PFSK-1 (cell line): ENCODE measurements at regions not wholly inside any gene's neighbourhood (a gene's known extent, or its start where the extent isn't known, plus 50 kb on each side); places are given as distances from the start of the nearest gene placed in this dataset.

Source experiments
- FOXP2 ChIP-seq: optimal IDR thresholded peaks from 2 replicates; pipeline ENCODE3; 2011; ENCODE audit warnings: borderline replicate concordance, control low read depth, inconsistent platforms; ENCODE audit not compliant: insufficient read depth; ENCODE audit errors: extremely low read length, extremely low read depth
- POLR2AphosphoS5 ChIP-seq: IDR thresholded peaks from 2 replicates; pipeline ENCODE4 v1.6.1; 2012; ENCODE audit warnings: low read depth, mild to moderate bottlenecking, control low read depth, low read length, moderate library complexity
- SIN3A ChIP-seq: IDR thresholded peaks from 2 replicates; pipeline ENCODE4 v1.6.1; 2012; ENCODE audit warnings: mild to moderate bottlenecking, low read length, moderate library complexity, borderline replicate concordance; ENCODE audit not compliant: insufficient read depth
- TAF1 ChIP-seq: IDR thresholded peaks from 2 replicates; pipeline ENCODE4 v1.6.1; 2012; ENCODE audit warnings: low read length, control low read depth, borderline replicate concordance; ENCODE audit not compliant: insufficient read depth
- TF ChIP-seq, protein P1 (sequence below), 2 experiments: IDR thresholded peaks; 2 replicates each; pipeline versions ENCODE4 v1.6.1 to v1.8.0; 2011 to 2012; ENCODE audit warnings: low read depth in 2 of 2, low read length in 2 of 2, control low read depth in 1 of 2, inconsistent platforms in 1 of 2, mild to moderate bottlenecking in 1 of 2, moderate library complexity in 1 of 2; ENCODE audit not compliant: insufficient read depth in 1 of 2

DNA sequence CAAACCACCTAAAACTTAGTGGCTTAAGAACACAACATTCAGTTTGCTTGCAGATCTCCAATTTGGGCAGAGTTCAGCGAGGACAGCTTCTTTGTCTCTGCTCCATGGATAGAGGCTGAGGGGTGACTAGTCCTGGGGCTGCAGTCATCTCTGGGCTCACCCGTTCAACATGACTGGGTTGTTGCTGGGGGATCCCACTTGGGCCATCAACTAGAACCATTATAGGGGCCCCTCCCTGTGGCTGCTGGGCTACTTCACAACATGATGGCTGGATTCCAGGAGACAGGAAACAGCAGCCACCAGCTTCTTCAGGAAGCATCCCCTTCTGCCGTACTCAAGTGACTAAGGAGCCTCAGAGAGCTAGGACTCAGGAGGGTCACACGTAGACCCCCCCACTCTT lies 140.9 kb downstream of the RHOU start:
- TF ChIP-seq, protein P1, sequence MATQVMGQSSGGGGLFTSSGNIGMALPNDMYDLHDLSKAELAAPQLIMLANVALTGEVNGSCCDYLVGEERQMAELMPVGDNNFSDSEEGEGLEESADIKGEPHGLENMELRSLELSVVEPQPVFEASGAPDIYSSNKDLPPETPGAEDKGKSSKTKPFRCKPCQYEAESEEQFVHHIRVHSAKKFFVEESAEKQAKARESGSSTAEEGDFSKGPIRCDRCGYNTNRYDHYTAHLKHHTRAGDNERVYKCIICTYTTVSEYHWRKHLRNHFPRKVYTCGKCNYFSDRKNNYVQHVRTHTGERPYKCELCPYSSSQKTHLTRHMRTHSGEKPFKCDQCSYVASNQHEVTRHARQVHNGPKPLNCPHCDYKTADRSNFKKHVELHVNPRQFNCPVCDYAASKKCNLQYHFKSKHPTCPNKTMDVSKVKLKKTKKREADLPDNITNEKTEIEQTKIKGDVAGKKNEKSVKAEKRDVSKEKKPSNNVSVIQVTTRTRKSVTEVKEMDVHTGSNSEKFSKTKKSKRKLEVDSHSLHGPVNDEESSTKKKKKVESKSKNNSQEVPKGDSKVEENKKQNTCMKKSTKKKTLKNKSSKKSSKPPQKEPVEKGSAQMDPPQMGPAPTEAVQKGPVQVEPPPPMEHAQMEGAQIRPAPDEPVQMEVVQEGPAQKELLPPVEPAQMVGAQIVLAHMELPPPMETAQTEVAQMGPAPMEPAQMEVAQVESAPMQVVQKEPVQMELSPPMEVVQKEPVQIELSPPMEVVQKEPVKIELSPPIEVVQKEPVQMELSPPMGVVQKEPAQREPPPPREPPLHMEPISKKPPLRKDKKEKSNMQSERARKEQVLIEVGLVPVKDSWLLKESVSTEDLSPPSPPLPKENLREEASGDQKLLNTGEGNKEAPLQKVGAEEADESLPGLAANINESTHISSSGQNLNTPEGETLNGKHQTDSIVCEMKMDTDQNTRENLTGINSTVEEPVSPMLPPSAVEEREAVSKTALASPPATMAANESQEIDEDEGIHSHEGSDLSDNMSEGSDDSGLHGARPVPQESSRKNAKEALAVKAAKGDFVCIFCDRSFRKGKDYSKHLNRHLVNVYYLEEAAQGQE (IDR thresholded peaks at IDR 0.05; ENCODE audit: insufficient read depth in 1 of 2, low read depth in 2 of 2, low read length in 2 of 2) = no peak
- no peak for TF ChIP-seq POLR2AphosphoS5
- TF ChIP-seq SIN3A = no peak
- no peak for TF ChIP-seq TAF1
- TF ChIP-seq FOXP2 = no peak

DNA sequence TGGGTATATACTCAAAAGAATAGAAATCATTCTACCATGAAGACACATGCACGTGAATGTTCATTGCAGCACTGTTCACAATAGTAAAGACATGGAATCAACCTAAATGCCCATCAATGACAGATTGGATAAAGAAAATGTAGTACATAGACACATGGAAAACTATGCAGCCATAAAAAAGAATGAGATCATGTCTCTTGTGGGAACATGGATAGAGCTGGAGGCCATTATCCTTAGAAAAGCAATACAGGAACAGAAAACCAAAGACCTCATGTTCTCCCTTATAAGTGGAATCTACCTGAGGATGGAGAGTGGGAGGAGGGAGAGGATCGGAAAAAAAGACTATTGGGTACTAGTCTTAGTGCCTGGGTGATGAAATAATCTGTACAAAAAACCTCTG lies 143.9 kb downstream of the RHOU start:
- TF ChIP-seq TAF1 (no peak), SIN3A (no peak), FOXP2 (no peak), POLR2AphosphoS5 (no peak)
- TF ChIP-seq, protein P1 (IDR thresholded peaks at IDR 0.05; ENCODE audit: insufficient read depth in 1 of 2, low read depth in 2 of 2, low read length in 2 of 2) = no peak

DNA sequence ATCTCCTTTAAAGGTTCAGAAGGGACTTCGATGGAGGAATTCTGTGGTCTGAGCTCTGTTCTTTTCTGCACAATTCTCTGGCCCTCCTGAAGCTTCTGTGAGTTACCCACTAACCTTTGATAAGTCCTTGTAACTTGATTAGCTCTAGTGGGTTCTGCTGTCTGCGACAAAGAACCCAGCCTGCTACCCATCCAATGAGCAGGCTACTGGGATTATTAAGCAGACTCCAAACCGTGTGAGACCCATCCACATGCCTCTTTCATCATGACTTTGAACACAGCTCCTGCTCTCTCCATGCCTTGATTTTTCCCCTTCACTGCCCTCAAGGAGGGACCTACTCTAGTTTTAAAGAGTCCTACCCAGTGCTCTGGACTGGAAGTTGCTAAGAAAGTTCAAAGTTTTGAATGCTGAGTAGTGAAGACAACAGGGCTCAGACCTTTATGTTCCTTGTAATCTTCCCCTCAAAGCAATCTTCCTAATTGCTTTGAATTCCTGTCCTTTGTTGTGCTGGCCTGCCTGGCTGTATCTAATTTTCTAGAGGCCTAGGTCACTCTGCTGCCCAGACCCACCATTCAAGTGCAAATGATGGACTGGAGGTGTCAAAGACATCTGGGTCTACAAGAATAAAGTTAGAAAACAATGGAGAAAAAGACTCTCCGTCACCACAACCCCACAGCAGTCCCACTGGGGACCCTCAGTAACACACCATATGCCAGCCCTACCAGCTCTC lies 146.9 kb downstream of the RHOU start:
- no peak for TF ChIP-seq SIN3A
- TF ChIP-seq FOXP2 = no peak
- TF ChIP-seq POLR2AphosphoS5 = no peak
- TF ChIP-seq, protein P1 (IDR thresholded peaks at IDR 0.05; ENCODE audit: insufficient read depth in 1 of 2, low read depth in 2 of 2, low read length in 2 of 2) = no peak
- TF ChIP-seq TAF1 = no peak

DNA sequence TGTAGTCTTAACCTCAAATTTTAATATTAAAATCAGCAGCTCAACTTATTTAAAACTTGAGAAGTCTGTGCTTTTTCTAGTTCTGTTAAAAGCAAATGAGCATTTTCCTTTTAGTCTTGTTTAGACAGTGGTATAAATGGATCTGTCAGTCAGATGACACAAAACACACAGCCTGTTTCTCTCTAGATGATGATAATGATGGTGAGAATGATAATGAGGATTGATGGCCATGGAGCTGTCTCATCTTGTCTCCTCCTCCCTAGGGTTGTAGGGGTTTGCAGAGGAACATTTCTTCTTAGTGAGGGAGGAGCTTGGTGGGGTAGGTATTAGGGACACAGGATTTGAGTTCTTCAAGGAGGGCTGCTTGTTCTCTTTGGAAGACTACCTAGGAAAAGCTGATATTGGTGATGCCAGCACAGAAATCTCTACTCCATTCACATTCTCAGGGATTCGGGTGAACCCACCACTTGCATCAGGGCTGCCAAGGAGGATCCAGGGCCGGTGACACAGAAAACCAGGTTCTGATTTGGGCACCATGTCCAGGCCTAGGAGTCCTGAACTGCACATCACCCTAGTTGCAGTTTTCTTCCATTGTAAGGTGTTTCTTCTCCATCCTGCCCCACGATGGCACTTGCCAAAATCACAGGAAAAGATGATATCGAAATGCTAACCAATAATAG lies 147.6 kb downstream of the RHOU start:
- TF ChIP-seq SIN3A (no peak), TAF1 (no peak), POLR2AphosphoS5 (no peak), FOXP2 (no peak)
- TF ChIP-seq, protein P1 (IDR thresholded peaks at IDR 0.05; ENCODE audit: insufficient read depth in 1 of 2, low read depth in 2 of 2, low read length in 2 of 2) = no peak
